ENCODE measurements at regions not wholly inside any gene's neighbourhood (a gene's known extent, or its start where the extent isn't known, plus 50 kb on each side); places are given as distances from the start of the nearest gene placed in this dataset.

GRCh38 chr1:239856067-239856466, 235.6 kb upstream of the FMN2 start (continued):
- no peak for TF ChIP-seq ZNF462 (CRISPR knock-in tag; IDR thresholded peaks at IDR 0.05)

- no peaks in the 10 kb centered on the region for H3F3A ChIP-seq (replicated peaks; ENCODE audit: low read depth)
- H4K20me1 ChIP-seq (replicated peaks; ENCODE audit: insufficient read depth) = no peaks in the 10 kb centered on the region
- no peak overlapping the region for H3K4me2 ChIP-seq
- Mint-ChIP-seq H3K36me3 (ENCODE audit: low read depth) (peaks cover 8% of the 10 kb centered on the region; the same call in 1 of the 3 replicates), H3K27ac (no peak overlapping the region), H3K4me1 (peaks cover 15% of the 10 kb centered on the region), H3K9me3 (peaks cover 3% of the 10 kb centered on the region; the same call in 1 of the 3 replicates), H3K27me3 (ENCODE audit: insufficient read depth, low read depth, poor library complexity) (no peaks in the 10 kb centered on the region), H3K4me3 (no peak overlapping the region)
- no peaks in the 10 kb centered on the region for H3K9me2 ChIP-seq (ENCODE audit: insufficient read depth)
- TF ChIP-seq REST (IDR thresholded peaks at IDR 0.05; ENCODE audit: unreplicated experiment) = no peak
- TF ChIP-seq, protein P1, sequence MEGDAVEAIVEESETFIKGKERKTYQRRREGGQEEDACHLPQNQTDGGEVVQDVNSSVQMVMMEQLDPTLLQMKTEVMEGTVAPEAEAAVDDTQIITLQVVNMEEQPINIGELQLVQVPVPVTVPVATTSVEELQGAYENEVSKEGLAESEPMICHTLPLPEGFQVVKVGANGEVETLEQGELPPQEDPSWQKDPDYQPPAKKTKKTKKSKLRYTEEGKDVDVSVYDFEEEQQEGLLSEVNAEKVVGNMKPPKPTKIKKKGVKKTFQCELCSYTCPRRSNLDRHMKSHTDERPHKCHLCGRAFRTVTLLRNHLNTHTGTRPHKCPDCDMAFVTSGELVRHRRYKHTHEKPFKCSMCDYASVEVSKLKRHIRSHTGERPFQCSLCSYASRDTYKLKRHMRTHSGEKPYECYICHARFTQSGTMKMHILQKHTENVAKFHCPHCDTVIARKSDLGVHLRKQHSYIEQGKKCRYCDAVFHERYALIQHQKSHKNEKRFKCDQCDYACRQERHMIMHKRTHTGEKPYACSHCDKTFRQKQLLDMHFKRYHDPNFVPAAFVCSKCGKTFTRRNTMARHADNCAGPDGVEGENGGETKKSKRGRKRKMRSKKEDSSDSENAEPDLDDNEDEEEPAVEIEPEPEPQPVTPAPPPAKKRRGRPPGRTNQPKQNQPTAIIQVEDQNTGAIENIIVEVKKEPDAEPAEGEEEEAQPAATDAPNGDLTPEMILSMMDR (conservative IDR thresholded peaks at IDR 0.05; ENCODE audit: low read depth in 2 of 2) = no peak
- TF ChIP-seq CREB1 (CRISPR knock-in tag; IDR thresholded peaks at IDR 0.05; ENCODE audit: low read depth) = no peak
- H3K4me1 ChIP-seq (ENCODE audit: insufficient read depth) = peaks cover 14% of the 10 kb centered on the region; the same call in 1 of the 2 replicates
- H3K4me3 ChIP-seq = no peak overlapping the region
- H2AFZ ChIP-seq = no peak overlapping the region
- no peaks in the 10 kb centered on the region for H3K36me3 ChIP-seq (ENCODE audit: insufficient read depth)
- H3K79me2 ChIP-seq (replicated peaks; ENCODE audit: insufficient read depth) = no peaks in the 10 kb centered on the region
- no peak for ATAC-seq
- no peak for DNase-seq (ENCODE audit: low spot score)
- no peak overlapping the region for H3K27ac ChIP-seq (ENCODE audit: low read depth)
- no peaks in the 10 kb centered on the region for H3K27me3 ChIP-seq (ENCODE audit: insufficient read depth)
Measured at GRCh38 chr1:239856924-239857323, 234.8 kb upstream of the FMN2 start.

Data from GM23338 (cell line).